ENCODE measurements at regions not wholly inside any gene's neighbourhood (a gene's known extent, or its start where the extent isn't known, plus 50 kb on each side); places are given as distances from the start of the nearest gene placed in this dataset.

GRCh38 chr9:78857373-78858225 is 560.7 kb downstream of the PSAT1 start:
- no peak for TF ChIP-seq CTCF (conservative IDR thresholded peaks at IDR 0.05; ENCODE audit: low read depth, low read length)
- Histone ChIP-seq H3K4me1 (ENCODE audit: low read depth, poor library complexity, severe bottlenecking) (no peaks in the 10 kb centered on the region), H2AFZ (ENCODE audit: low read depth) (no peak overlapping the region)

GRCh38 chr9:78858266-78858665 is 561.3 kb downstream of the PSAT1 start:
- H3K27ac ChIP-seq = no peak overlapping the region
- H3K36me3 ChIP-seq (ENCODE audit: insufficient read depth) = no peaks in the 10 kb centered on the region
- no peak overlapping the region for H3K4me3 ChIP-seq (IDR thresholded peaks at IDR 0.05; ENCODE audit: insufficient read depth, low read depth, low read length)
- H3K9ac ChIP-seq = no peak overlapping the region
- no peaks in the 10 kb centered on the region for H3K27me3 ChIP-seq (ENCODE audit: insufficient read depth, low read depth)
- no peaks in the 10 kb centered on the region for H4K20me1 ChIP-seq (ENCODE audit: insufficient read depth)
- no peaks in the 10 kb centered on the region for H3K4me1 ChIP-seq (ENCODE audit: low read depth, poor library complexity, severe bottlenecking)
- H2AFZ ChIP-seq (ENCODE audit: low read depth) = no peak overlapping the region
- H3K4me2 ChIP-seq = no peak overlapping the region
- TF ChIP-seq CTCF (conservative IDR thresholded peaks at IDR 0.05; ENCODE audit: low read depth, low read length) = no peak
- no peaks in the 10 kb centered on the region for H3K79me2 ChIP-seq (ENCODE audit: insufficient read depth, low read depth)

More at GRCh38 chr9:78857373-78858225, 560.7 kb downstream of the PSAT1 start:
- Histone ChIP-seq H3K4me3 (IDR thresholded peaks at IDR 0.05; ENCODE audit: insufficient read depth, low read depth, low read length) (no peak overlapping the region), H3K79me2 (ENCODE audit: insufficient read depth, low read depth) (no peaks in the 10 kb centered on the region), H3K27ac (no peak overlapping the region), H3K9ac (no peak overlapping the region), H3K4me2 (no peak overlapping the region), H3K27me3 (ENCODE audit: insufficient read depth, low read depth) (no peaks in the 10 kb centered on the region), H4K20me1 (ENCODE audit: insufficient read depth) (no peaks in the 10 kb centered on the region), H3K36me3 (ENCODE audit: insufficient read depth) (no peaks in the 10 kb centered on the region)

- Histone ChIP-seq H3K79me2 (ENCODE audit: insufficient read depth, low read depth) (no peaks in the 10 kb centered on the region), H3K36me3 (ENCODE audit: insufficient read depth) (no peaks in the 10 kb centered on the region), H3K4me2 (no peak overlapping the region), H3K4me3 (IDR thresholded peaks at IDR 0.05; ENCODE audit: insufficient read depth, low read depth, low read length) (no peak overlapping the region), H3K4me1 (ENCODE audit: low read depth, poor library complexity, severe bottlenecking) (no peaks in the 10 kb centered on the region), H3K27me3 (ENCODE audit: insufficient read depth, low read depth) (no peaks in the 10 kb centered on the region), H2AFZ (ENCODE audit: low read depth) (no peak overlapping the region), H3K9ac (no peak overlapping the region), H3K27ac (no peak overlapping the region), H4K20me1 (ENCODE audit: insufficient read depth) (no peaks in the 10 kb centered on the region)
- no peak for TF ChIP-seq CTCF (conservative IDR thresholded peaks at IDR 0.05; ENCODE audit: low read depth, low read length)
These were observed 564.0 kb downstream of the PSAT1 start for GRCh38 chr9:78860801-78861475.

- Histone ChIP-seq H3K4me3 (IDR thresholded peaks at IDR 0.05; ENCODE audit: insufficient read depth, low read depth, low read length) (no peak overlapping the region), H3K27me3 (ENCODE audit: insufficient read depth, low read depth) (no peaks in the 10 kb centered on the region), H2AFZ (ENCODE audit: low read depth) (no peak overlapping the region), H4K20me1 (ENCODE audit: insufficient read depth) (no peaks in the 10 kb centered on the region), H3K4me1 (ENCODE audit: low read depth, poor library complexity, severe bottlenecking) (no peaks in the 10 kb centered on the region), H3K79me2 (ENCODE audit: insufficient read depth, low read depth) (no peaks in the 10 kb centered on the region), H3K36me3 (ENCODE audit: insufficient read depth) (no peaks in the 10 kb centered on the region), H3K4me2 (no peak overlapping the region), H3K9ac (no peak overlapping the region), H3K27ac (no peak overlapping the region)
- no peak for TF ChIP-seq CTCF (conservative IDR thresholded peaks at IDR 0.05; ENCODE audit: low read depth, low read length)
These were observed 566.6 kb downstream of the PSAT1 start for GRCh38 chr9:78863531-78863930.

Data from KMS-11 (cell line).